WTC11 (cell line): ENCODE measurements at regions not wholly inside any gene's neighbourhood (a gene's known extent, or its start where the extent isn't known, plus 50 kb on each side); places are given as distances from the start of the nearest gene placed in this dataset.

ENCODE experiments used
- ATF1 ChIP-seq: sonication (generic); formaldehyde crosslinking; IDR thresholded peaks from 2 replicates; pipeline ENCODE4 v1.8.1; 2023; ENCODE audit warnings: mild to moderate bottlenecking, moderate library complexity, missing genetic modification reagents
- CBFB ChIP-seq: sonication (generic); formaldehyde crosslinking; IDR thresholded peaks from 2 replicates; pipeline ENCODE4 v1.8.1; 2022; ENCODE audit warnings: mild to moderate bottlenecking, low read depth, missing genetic modification reagents
- CTCF ChIP-seq: fragments of 200-600 bp; IDR thresholded peaks from 2 replicates; pipeline ENCODE4 v1.8.0; 2022; ENCODE audit warnings: antibody characterized with exemption
- NR1H2 ChIP-seq: sonication (generic); formaldehyde crosslinking; IDR thresholded peaks from 2 replicates; pipeline ENCODE4 v1.9.0; 2021; ENCODE audit warnings: mild to moderate bottlenecking, moderate library complexity, missing genetic modification reagents
- SP1 ChIP-seq: sonication (generic); formaldehyde crosslinking; conservative IDR thresholded peaks from 2 replicates; pipeline ENCODE4 v1.8.1; 2022; ENCODE audit warnings: missing genetic modification reagents
- USF2 ChIP-seq: sonication (generic); formaldehyde crosslinking; IDR thresholded peaks from 2 replicates; pipeline ENCODE4 v1.8.1; 2023; ENCODE audit warnings: mild to moderate bottlenecking, missing genetic modification reagents, moderate library complexity
- ZNF138 ChIP-seq: sonication (generic); formaldehyde crosslinking; conservative IDR thresholded peaks from 2 replicates; pipeline ENCODE4 v1.8.1; 2022; ENCODE audit warnings: mild to moderate bottlenecking, moderate library complexity, missing genetic modification reagents
- ZNF425 ChIP-seq: fragments of 250-450 bp; sonication (Bioruptor Pico); conservative IDR thresholded peaks from 2 replicates; pipeline ENCODE4 v1.9.0; 2021; ENCODE audit warnings: mild to moderate bottlenecking
- TF ChIP-seq, protein P1 (sequence below): sonication (generic); formaldehyde crosslinking; IDR thresholded peaks from 2 replicates; pipeline ENCODE4 v1.8.0; 2022; ENCODE audit warnings: mild to moderate bottlenecking, missing genetic modification reagents
- TF ChIP-seq, protein P2 (sequence below): sonication (generic); formaldehyde crosslinking; IDR thresholded peaks from 2 replicates; pipeline ENCODE4 v1.8.1; 2022; ENCODE audit warnings: missing genetic modification reagents, borderline replicate concordance
- TF ChIP-seq, protein P3 (sequence below): sonication (generic); formaldehyde crosslinking; IDR thresholded peaks from 2 replicates; pipeline ENCODE4 v1.8.1; 2023; ENCODE audit warnings: mild to moderate bottlenecking, missing genetic modification reagents, borderline replicate concordance
- TF ChIP-seq, protein P4 (sequence below): sonication (generic); formaldehyde crosslinking; IDR thresholded peaks from 2 replicates; pipeline ENCODE4 v1.8.1; 2022; ENCODE audit warnings: mild to moderate bottlenecking, missing genetic modification reagents, moderate library complexity, borderline replicate concordance
- TF ChIP-seq, protein P5 (sequence below): sonication (generic); formaldehyde crosslinking; IDR thresholded peaks from 2 replicates; pipeline ENCODE4 v1.8.1; 2023; ENCODE audit warnings: mild to moderate bottlenecking, missing genetic modification reagents

GRCh38 chr12:107369679-107370078, 276.3 kb upstream of the CRY1 start:
- TF ChIP-seq CTCF (no peak), ATF1 (CRISPR knock-in tag) (no peak), ZNF138 (CRISPR knock-in tag) (no peak), ZNF425 (CRISPR knock-in tag) (no peak), CBFB (CRISPR knock-in tag) (no peak), USF2 (CRISPR knock-in tag) (no peak), SP1 (CRISPR knock-in tag) (no peak), NR1H2 (CRISPR knock-in tag) (no peak)
- TF ChIP-seq, protein P1, sequence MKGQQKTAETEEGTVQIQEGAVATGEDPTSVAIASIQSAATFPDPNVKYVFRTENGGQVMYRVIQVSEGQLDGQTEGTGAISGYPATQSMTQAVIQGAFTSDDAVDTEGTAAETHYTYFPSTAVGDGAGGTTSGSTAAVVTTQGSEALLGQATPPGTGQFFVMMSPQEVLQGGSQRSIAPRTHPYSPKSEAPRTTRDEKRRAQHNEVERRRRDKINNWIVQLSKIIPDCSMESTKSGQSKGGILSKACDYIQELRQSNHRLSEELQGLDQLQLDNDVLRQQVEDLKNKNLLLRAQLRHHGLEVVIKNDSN (CRISPR knock-in tag): no peak
- TF ChIP-seq, protein P2, sequence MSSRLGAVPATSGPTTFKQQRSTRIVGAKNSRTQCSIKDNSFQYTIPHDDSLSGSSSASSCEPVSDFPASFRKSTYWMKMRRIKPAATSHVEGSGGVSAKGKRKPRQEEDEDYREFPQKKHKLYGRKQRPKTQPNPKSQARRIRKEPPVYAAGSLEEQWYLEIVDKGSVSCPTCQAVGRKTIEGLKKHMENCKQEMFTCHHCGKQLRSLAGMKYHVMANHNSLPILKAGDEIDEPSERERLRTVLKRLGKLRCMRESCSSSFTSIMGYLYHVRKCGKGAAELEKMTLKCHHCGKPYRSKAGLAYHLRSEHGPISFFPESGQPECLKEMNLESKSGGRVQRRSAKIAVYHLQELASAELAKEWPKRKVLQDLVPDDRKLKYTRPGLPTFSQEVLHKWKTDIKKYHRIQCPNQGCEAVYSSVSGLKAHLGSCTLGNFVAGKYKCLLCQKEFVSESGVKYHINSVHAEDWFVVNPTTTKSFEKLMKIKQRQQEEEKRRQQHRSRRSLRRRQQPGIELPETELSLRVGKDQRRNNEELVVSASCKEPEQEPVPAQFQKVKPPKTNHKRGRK (CRISPR knock-in tag): no peak
- TF ChIP-seq, protein P3, sequence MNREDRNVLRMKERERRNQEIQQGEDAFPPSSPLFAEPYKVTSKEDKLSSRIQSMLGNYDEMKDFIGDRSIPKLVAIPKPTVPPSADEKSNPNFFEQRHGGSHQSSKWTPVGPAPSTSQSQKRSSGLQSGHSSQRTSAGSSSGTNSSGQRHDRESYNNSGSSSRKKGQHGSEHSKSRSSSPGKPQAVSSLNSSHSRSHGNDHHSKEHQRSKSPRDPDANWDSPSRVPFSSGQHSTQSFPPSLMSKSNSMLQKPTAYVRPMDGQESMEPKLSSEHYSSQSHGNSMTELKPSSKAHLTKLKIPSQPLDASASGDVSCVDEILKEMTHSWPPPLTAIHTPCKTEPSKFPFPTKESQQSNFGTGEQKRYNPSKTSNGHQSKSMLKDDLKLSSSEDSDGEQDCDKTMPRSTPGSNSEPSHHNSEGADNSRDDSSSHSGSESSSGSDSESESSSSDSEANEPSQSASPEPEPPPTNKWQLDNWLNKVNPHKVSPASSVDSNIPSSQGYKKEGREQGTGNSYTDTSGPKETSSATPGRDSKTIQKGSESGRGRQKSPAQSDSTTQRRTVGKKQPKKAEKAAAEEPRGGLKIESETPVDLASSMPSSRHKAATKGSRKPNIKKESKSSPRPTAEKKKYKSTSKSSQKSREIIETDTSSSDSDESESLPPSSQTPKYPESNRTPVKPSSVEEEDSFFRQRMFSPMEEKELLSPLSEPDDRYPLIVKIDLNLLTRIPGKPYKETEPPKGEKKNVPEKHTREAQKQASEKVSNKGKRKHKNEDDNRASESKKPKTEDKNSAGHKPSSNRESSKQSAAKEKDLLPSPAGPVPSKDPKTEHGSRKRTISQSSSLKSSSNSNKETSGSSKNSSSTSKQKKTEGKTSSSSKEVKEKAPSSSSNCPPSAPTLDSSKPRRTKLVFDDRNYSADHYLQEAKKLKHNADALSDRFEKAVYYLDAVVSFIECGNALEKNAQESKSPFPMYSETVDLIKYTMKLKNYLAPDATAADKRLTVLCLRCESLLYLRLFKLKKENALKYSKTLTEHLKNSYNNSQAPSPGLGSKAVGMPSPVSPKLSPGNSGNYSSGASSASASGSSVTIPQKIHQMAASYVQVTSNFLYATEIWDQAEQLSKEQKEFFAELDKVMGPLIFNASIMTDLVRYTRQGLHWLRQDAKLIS (CRISPR knock-in tag): no peak
- TF ChIP-seq, protein P4, sequence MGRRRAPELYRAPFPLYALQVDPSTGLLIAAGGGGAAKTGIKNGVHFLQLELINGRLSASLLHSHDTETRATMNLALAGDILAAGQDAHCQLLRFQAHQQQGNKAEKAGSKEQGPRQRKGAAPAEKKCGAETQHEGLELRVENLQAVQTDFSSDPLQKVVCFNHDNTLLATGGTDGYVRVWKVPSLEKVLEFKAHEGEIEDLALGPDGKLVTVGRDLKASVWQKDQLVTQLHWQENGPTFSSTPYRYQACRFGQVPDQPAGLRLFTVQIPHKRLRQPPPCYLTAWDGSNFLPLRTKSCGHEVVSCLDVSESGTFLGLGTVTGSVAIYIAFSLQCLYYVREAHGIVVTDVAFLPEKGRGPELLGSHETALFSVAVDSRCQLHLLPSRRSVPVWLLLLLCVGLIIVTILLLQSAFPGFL: no peak
- TF ChIP-seq, protein P5, sequence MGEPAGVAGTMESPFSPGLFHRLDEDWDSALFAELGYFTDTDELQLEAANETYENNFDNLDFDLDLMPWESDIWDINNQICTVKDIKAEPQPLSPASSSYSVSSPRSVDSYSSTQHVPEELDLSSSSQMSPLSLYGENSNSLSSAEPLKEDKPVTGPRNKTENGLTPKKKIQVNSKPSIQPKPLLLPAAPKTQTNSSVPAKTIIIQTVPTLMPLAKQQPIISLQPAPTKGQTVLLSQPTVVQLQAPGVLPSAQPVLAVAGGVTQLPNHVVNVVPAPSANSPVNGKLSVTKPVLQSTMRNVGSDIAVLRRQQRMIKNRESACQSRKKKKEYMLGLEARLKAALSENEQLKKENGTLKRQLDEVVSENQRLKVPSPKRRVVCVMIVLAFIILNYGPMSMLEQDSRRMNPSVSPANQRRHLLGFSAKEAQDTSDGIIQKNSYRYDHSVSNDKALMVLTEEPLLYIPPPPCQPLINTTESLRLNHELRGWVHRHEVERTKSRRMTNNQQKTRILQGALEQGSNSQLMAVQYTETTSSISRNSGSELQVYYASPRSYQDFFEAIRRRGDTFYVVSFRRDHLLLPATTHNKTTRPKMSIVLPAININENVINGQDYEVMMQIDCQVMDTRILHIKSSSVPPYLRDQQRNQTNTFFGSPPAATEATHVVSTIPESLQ (CRISPR knock-in tag): no peak
